ENCODE measurements at regions not wholly inside any gene's neighbourhood (a gene's known extent, or its start where the extent isn't known, plus 50 kb on each side); places are given as distances from the start of the nearest gene placed in this dataset.

DNA sequence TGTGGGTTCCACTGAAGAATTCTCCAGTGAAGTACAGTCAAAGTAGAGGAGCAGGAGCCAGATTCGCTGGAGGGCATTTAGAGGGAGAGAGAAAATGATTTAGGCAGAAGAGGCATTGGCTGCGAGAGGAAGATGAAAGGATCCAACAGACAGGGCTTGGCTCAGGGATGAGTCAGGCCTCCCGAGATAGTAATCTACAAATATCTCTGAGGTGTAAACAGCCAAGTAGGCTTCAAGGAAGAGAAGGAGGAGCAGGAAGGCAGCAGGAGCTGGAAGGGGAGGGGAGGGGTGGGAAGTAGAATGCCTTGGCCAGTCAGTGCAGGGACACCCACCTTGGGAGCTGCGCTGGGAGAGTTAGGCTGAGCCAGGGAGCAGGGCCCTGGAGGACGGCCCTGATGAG is 55.5 kb downstream of the PJA1 start:
- no peak for TF ChIP-seq GATA2 (IDR thresholded peaks at IDR 0.05; ENCODE audit: low read depth, low read length)
- no peak for TF ChIP-seq GATA3 (IDR thresholded peaks at IDR 0.05; ENCODE audit: low read depth, low read length)

All from SH-SY5Y (cell line).